Inferior parietal cortex (tissue), 1 donor: ENCODE measurements at regions not wholly inside any gene's neighbourhood (a gene's known extent, or its start where the extent isn't known, plus 50 kb on each side); places are given as distances from the start of the nearest gene placed in this dataset.

Experiments
- DNase-seq: peaks from one replicate; pipeline ENCODE4 v3.0.0-alpha.2; 2016; ENCODE audit errors: extremely low spot score

GRCh38 chr3:1693145-1693544, 405.5 kb upstream of the CNTN4 start:
- no peak for DNase-seq

DNA sequence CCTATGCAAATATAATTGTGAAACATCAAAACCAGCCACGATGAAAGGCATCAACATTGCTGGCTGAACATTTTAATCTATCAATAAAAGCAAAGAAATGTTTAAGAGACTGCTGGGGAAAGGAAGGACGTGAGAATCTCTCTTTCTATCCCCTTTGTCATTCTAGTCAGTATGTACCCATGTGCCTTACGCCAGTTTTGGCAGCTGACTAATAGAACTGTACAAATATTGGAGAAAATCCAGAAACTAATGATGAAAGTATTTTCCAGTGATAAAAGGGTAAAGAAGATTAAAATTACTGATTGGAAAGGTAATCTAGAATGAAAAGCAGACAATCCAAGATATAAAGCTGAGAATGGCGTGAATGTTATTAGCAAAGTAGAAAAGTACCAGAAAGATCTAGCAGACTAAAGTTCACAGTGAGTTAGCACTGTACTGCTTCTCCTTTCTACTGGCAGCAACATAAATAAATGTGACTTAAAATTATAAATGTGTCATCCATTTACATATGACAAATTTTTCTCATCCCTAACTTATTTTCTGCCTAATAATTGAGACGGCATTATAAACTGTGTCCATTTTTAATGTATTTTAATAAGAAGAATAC, 401.9 kb upstream of the CNTN4 start:
- no peak for DNase-seq

- DNase-seq: no peak
Measured at GRCh38 chr3:1699361-1699920, 399.2 kb upstream of the CNTN4 start.

GRCh38 chr3:1700650-1701049, 398.0 kb upstream of the CNTN4 start:
- DNase-seq: no peak

GRCh38 chr3:1703169-1703568, 395.5 kb upstream of the CNTN4 start:
- DNase-seq: no peak

GRCh38 chr3:1710663-1711062, 388.0 kb upstream of the CNTN4 start:
- DNase-seq: no peak

DNA sequence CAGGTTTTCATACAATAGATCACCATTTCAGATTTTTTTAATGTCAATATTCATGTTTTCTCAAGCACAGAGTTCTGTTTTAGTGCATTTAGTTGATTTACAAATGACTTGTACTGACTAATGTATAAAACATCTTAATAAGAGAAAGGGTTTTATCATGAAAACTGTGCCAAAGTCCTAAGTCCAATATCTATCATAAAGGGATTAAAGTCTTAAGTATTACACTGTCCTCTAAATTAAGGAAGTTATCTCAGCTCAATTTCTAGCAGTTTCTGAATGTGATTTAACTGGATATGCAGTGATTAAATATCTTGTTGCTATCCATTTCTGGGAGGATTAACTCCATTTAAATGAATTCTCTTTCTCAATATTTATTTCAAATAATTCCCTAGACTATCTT, 381.1 kb upstream of the CNTN4 start:
- no peak for DNase-seq

GRCh38 chr3:1723726-1724125, 374.9 kb upstream of the CNTN4 start:
- no peak for DNase-seq

GRCh38 chr3:1726741-1727140, 371.9 kb upstream of the CNTN4 start:
- DNase-seq: no peak

- no peak for DNase-seq
Measured at GRCh38 chr3:1727242-1727641, 371.4 kb upstream of the CNTN4 start.

DNA sequence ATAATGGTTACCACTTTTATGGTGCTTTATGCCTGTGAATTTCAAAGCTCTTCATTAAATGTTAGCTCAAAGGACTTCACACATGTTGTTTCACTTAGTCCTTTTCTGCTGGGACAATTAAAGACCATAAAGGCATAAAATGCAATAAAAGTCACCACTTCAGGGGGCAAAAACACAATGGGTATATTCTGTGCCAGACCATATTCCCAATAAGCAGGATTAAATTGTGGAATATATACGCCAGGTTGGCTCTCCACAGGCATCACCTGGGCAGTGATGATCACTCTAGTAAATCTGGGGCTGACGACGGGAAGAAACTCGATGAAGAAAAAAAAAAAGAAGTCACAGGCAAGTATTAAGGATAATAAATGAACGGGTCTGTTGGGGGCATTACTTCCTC, 370.2 kb upstream of the CNTN4 start:
- no peak for DNase-seq

DNA sequence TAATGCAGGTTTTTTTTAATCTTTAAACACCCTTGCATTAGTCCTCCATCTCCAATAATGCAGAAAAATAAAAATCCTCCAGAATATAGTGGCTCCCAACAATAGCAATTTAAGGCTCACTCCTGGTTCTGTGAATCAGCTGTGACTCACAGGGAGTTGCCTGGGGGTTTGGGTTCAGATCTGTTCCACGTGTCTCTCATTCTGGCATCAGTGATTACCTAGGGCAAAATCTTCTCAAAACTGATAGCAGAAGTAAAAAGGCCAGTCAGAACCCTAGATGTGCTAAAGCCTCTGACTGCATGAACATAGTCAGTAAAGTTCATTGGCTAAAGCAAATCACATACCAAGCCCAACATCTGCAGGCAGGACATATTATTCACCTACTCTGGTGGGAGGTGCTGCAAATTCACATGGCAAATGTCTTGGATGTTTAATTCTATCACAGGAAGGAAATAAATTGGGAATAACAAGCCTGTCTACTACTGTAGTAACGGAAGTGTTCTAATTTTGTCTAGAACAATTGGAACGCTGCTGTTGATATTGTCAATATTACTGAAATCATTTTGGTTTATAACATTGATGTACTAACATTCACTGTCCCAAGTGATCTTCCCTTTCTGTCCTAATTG, 364.1 kb upstream of the CNTN4 start:
- no peak for DNase-seq

GRCh38 chr3:1752205-1752604, 346.5 kb upstream of the CNTN4 start:
- no peak for DNase-seq

- no peak for DNase-seq
Measured at GRCh38 chr3:1766384-1766783, 332.3 kb upstream of the CNTN4 start.

DNA sequence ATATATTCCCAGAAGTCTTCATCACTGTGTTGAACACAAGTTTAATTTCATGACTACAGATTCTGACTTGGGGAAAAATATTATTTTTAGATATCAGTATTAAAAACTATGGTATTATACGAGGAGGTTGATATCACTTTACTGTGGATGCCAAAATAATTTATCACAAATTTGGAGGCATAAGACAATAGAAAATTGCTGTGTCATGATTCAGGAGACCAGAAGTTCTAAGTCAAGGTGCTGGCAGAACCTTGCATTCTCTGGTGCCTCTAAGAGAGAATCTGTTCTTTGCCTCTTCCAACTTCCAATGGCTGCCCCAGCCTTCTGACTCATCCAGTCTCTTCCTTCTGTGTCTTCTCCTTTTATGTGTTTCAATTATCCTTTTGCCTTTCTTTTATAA, 325.0 kb upstream of the CNTN4 start:
- no peak for DNase-seq

GRCh38 chr3:1774597-1774996, 324.1 kb upstream of the CNTN4 start:
- DNase-seq: no peak

GRCh38 chr3:1775321-1775720, 323.3 kb upstream of the CNTN4 start:
- DNase-seq: no peak

DNA sequence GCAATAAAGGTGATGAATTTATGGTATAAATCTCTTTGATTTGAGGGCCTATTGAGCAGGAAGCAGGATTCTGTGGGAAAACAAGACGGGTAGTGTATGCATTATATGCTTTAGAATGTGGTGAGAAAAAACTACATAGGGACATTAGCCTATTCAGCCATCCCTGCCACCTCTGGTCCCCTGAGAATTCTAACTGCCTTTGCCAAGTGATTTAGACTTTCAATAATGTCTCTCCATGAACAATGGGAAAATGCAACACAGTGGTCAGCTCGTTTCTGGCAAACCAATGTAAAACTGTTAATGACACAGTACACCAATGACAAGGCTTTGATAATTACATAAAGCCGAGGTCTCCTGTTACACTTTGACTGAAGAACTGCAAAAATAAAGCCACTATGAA, 314.7 kb upstream of the CNTN4 start:
- DNase-seq: no peak

GRCh38 chr3:1787094-1787493, 311.6 kb upstream of the CNTN4 start:
- DNase-seq: no peak

DNA sequence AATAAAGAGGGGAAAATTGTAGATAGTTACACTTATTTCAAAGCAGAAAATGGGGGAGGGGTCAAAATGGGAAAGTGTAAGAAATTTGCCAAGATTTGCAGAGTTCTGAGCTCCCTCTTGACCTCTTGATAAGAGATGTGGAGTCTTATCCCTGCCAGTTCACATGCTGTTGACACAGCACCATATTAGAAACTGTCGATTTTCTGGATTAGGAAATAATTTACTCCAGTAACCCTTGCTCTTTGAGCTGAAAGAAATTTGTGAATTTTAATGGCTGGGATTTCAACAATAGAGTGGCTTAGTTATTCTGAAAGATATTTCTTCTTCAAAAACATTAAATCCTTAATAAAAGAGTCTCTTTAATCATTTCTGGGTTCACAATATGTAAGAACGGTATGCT, 306.2 kb upstream of the CNTN4 start:
- DNase-seq: no peak

DNA sequence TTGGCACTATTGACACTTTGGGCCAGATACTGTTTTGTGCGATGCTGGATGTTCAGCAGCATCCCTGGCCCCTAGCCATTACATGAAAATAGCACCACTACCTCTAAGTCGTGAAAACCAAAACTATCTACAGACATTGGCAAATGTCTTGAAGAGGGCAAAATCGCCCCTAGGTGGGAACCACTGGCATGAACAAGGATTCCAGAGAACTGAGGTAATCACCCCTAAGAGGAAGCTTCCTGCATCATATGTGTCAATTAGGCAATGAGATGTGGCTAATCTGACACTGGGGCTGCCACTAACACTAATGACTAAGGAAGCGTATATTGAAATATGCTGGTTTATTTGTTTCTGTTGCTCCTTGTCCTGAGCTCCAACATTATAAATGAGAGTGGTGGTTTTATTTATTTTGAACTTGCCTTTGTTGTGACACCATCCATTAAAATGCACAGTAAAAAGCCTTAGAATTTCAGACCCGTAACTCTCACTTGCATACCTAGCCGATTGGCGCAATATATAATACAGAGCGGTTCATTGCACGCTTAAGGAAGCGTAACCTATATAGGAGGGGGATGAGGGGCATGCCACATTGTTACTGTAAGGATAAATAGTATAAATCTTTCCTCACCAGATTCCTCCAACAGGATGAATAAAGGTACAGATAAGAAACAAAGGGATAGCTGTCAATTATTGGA, 299.8 kb upstream of the CNTN4 start:
- no peak for DNase-seq

DNA sequence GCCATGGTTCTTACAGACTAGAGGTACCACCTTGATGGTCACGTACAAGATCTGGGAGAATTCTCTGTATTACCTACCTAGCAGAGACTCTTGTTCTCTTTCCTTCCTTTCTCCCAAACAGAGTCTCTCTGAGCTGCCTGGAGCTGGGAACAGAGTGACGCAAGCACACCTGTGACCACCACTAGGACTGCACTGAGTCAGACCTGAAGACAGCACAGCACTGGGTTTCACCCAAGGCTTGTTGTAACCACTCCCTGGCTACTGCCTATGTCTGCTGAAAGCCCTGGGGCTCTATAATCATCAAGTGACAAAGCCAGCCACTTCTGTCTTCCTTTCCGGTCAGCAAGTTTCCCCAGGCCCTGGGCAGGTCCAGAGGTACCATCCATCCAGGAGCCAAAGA, 293.3 kb upstream of the CNTN4 start:
- DNase-seq: no peak

DNA sequence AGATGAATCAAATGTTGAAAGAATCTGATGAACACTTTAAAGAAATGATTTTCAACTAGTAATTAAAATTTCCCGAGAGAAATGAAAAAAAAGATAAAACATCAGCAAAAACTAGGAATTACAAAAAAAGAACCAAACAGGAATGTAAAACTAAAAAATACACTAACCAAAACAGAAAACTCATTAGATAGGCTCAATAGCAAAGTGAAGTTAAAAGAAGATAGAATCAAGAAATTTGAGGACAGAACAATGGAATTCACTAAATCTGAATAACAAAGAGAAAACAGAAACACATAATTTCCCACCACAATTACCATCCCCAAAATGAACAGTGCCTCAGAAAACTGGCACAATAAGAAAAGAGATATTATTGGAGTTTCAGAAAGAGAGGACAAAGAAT, 290.1 kb upstream of the CNTN4 start:
- DNase-seq: no peak
